Neural progenitor cell (in vitro differentiated cells): ENCODE measurements at regions not wholly inside any gene's neighbourhood (a gene's known extent, or its start where the extent isn't known, plus 50 kb on each side); places are given as distances from the start of the nearest gene placed in this dataset.
"Not testable (repeated sequence)": the region's sequence is repeated elsewhere in the genome, so short reads cannot be mapped to it uniquely, and the experiment has no call there.

Experiments
- DNase-seq: peaks from one replicate; pipeline ENCODE4 v3.0.0-alpha.2; 2016; ENCODE audit warnings: low spot score
- H2AFZ ChIP-seq: fragments of 200-600 bp; sonication (generic); replicated peaks from 2 replicates; pipeline ENCODE4 v1.6.1; 2016; ENCODE audit warnings: antibody characterized with exemption
- H3F3A ChIP-seq: fragments of 200-600 bp; sonication (generic); 2 replicates; pipeline ENCODE4 v1.6.1; 2016; ENCODE audit warnings: antibody characterized with exemption, low read depth
- H3K27ac ChIP-seq: fragments of 200-600 bp; sonication (generic); 2 replicates; pipeline ENCODE4 v1.5.1; 2016; ENCODE audit warnings: mild to moderate bottlenecking
- H3K27me3 ChIP-seq: fragments of 200-600 bp; sonication (generic); 2 replicates; pipeline ENCODE4 v1.6.1; 2016; ENCODE audit warnings: mild to moderate bottlenecking, moderate library complexity
- H3K36me3 ChIP-seq: fragments of 200-600 bp; sonication (generic); 2 replicates; pipeline ENCODE4 v1.5.1; 2016
- H3K4me1 ChIP-seq: fragments of 200-600 bp; sonication (generic); 2 replicates; pipeline ENCODE4 v1.6.1; 2016; ENCODE audit warnings: mixed run types
- H3K4me2 ChIP-seq: fragments of 200-600 bp; sonication (generic); 2 replicates; pipeline ENCODE4 v1.6.1; 2016
- H3K4me3 ChIP-seq: fragments of 200-600 bp; sonication (generic); 2 replicates; pipeline ENCODE4 v1.5.1; 2016
- H3K79me2 ChIP-seq: fragments of 200-600 bp; sonication (generic); 2 replicates; pipeline ENCODE4 v1.6.1; 2016; ENCODE audit warnings: low read depth
- H3K9ac ChIP-seq: fragments of 200-600 bp; sonication (generic); 2 replicates; pipeline ENCODE4 v1.6.1; 2016
- H3K9me3 ChIP-seq: fragments of 200-600 bp; sonication (generic); 2 replicates; pipeline ENCODE4 v1.5.1; 2016; ENCODE audit warnings: low read depth
- H4K20me1 ChIP-seq: fragments of 200-600 bp; sonication (generic); 2 replicates; pipeline ENCODE4 v1.6.1; 2016; ENCODE audit warnings: low read depth
- H3K27ac Mint-ChIP-seq: 3 replicates; pipeline ENCODE4 v1.8.0; 2021; ENCODE audit warnings: mixed read lengths
- H3K27me3 Mint-ChIP-seq: 2 replicates; pipeline ENCODE4 v1.8.0; 2022; ENCODE audit warnings: low read depth, mild to moderate bottlenecking, inconsistent platforms, moderate library complexity, mixed read lengths; ENCODE audit not compliant: insufficient read depth
- H3K36me3 Mint-ChIP-seq: 3 replicates; pipeline ENCODE4 v1.8.0; 2021; ENCODE audit warnings: mixed read lengths
- H3K4me1 Mint-ChIP-seq: 3 replicates; pipeline ENCODE4 v1.8.0; 2021; ENCODE audit warnings: mixed read lengths
- H3K4me3 Mint-ChIP-seq: 3 replicates; pipeline ENCODE4 v1.8.0; 2021; ENCODE audit warnings: mild to moderate bottlenecking, moderate library complexity, mixed read lengths
- H3K9me3 Mint-ChIP-seq: 3 replicates; pipeline ENCODE4 v1.8.0; 2020; ENCODE audit warnings: mixed read lengths
- CTCF ChIP-seq: fragments of 200-600 bp; sonication (generic); IDR thresholded peaks from 2 replicates; pipeline ENCODE4 v1.5.1; 2017; ENCODE audit warnings: antibody characterized with exemption, mild to moderate bottlenecking
- EZH2 ChIP-seq: fragments of 200-600 bp; sonication (generic); IDR thresholded peaks from 2 replicates; pipeline ENCODE4 v1.6.1; 2017; ENCODE audit warnings: antibody characterized with exemption, mild to moderate bottlenecking, moderate library complexity
- EZH2phosphoT487 ChIP-seq: fragments of 200-600 bp; sonication (generic); IDR thresholded peaks from 2 replicates; pipeline ENCODE4 v1.6.1; 2017; ENCODE audit warnings: antibody characterized with exemption

- Histone ChIP-seq H3K79me2 (no peaks in the 10 kb centered on the region), H3F3A (no peaks in the 10 kb centered on the region), H3K9ac (no peak overlapping the region), H4K20me1 (no peaks in the 10 kb centered on the region), H3K27me3 (no peaks in the 10 kb centered on the region), H3K4me1 (peaks cover 9% of the 10 kb centered on the region), H3K4me3 (no peak overlapping the region), H3K27ac (no peak overlapping the region), H3K4me2 (no peak overlapping the region), H3K9me3 (no peaks in the 10 kb centered on the region), H2AFZ (no peak overlapping the region), H3K36me3 (no peaks in the 10 kb centered on the region)
- Mint-ChIP-seq H3K36me3 (peaks cover 2% of the 10 kb centered on the region), H3K27ac (no peak overlapping the region), H3K4me1 (peaks cover 12% of the 10 kb centered on the region), H3K27me3 (no peaks in the 10 kb centered on the region), H3K9me3 (peaks cover 2% of the 10 kb centered on the region), H3K4me3 (no peak overlapping the region)
- TF ChIP-seq CTCF (no peak), EZH2 (no peak), EZH2phosphoT487 (no peak)
- DNase-seq = no peak
Measured at GRCh38 chr12:68537571-68537970, 73.1 kb upstream of the RAP1B start.

DNA sequence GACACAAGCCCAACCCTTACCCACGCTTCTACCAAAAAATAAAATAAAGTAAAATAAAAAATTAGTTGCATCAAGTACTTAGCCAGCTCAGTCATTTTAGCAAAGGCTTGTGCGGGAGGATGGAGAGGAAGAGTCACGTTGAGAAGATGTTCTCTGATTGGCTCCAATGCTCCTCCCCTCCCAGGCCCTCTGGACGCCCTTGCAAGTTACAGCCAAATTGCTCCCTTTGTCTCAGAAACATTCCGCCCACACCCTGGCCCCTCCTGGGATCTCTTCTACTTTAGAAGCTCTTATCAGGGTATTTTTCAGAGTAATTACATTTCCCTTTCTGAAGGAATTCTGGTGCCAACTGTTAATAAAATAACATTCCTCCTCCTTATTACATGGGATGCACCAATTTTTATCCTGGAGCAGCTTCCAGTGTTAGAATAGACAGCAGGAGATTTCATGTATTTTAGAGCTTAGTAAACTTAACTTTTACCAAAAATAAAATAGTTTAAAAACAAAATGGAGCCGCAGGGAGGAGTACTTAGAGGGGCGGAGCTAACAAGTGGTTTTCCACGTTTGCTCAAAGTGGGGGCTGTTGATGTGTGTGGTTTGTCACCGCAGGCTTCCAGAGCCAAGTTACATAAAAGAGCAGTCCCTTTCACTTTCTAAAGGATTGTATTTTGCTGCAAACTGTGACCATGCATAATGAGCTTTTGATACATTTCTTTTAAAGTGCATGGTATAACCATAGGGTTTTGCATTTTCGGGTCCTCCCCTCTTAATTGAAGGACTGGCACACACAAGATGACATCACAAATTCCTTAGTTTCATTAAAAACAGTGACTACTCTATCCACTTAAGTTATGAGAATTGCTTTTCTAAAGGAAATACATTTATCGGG, 71.7 kb upstream of the RAP1B start:
- no peak overlapping the region for H3K4me3 Mint-ChIP-seq
- peak; percentile 50 for DNase-seq
- Histone ChIP-seq H3K36me3 (no peaks in the 10 kb centered on the region), H3K4me1 (peaks cover 9% of the 10 kb centered on the region), H3F3A (no peaks in the 10 kb centered on the region), H2AFZ (peak overlapping the region; percentile 21), H3K4me3 (no peak overlapping the region), H3K9ac (no peak overlapping the region), H3K9me3 (no peaks in the 10 kb centered on the region), H3K27me3 (no peaks in the 10 kb centered on the region), H3K27ac (no peak overlapping the region), H3K4me2 (no peak overlapping the region), H3K79me2 (no peaks in the 10 kb centered on the region), H4K20me1 (no peaks in the 10 kb centered on the region)
- TF ChIP-seq EZH2phosphoT487 (no peak), EZH2 (no peak), CTCF (no peak)
- no peaks in the 10 kb centered on the region for H3K27me3 Mint-ChIP-seq
- peaks cover 12% of the 10 kb centered on the region for H3K4me1 Mint-ChIP-seq
- H3K9me3 Mint-ChIP-seq = peaks cover 2% of the 10 kb centered on the region
- H3K27ac Mint-ChIP-seq = no peak overlapping the region
- peaks cover 2% of the 10 kb centered on the region for H3K36me3 Mint-ChIP-seq

DNA sequence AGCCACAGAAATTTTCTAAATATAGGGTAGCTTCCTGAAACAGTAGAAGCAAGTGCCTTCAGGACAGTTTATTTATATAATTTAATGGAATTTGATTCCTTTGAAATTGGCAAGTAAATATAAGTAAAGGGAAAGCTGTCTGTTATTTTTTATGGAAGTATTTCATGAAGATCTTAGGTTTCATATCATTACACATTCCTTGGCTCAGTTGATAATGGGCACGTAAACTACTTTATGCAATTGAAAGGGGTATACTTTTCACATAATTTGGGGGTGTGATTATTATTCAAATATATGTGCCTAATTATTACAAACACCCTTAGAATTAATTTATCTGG, 71.1 kb upstream of the RAP1B start:
- H3K79me2 ChIP-seq = no peaks in the 10 kb centered on the region
- H3K27me3 ChIP-seq = no peaks in the 10 kb centered on the region
- Mint-ChIP-seq H3K27me3 (no peaks in the 10 kb centered on the region), H3K9me3 (peaks cover 2% of the 10 kb centered on the region), H3K27ac (no peak overlapping the region), H3K4me1 (peaks cover 12% of the 10 kb centered on the region), H3K36me3 (peaks cover 2% of the 10 kb centered on the region), H3K4me3 (no peak overlapping the region)
- H2AFZ ChIP-seq = no peak overlapping the region
- H3K9me3 ChIP-seq = no peaks in the 10 kb centered on the region
- no peak for TF ChIP-seq EZH2phosphoT487
- TF ChIP-seq EZH2 = no peak
- no peak for TF ChIP-seq CTCF
- no peaks in the 10 kb centered on the region for H3F3A ChIP-seq
- H3K36me3 ChIP-seq = no peaks in the 10 kb centered on the region
- no peaks in the 10 kb centered on the region for H4K20me1 ChIP-seq
- no peak for DNase-seq
- H3K4me3 ChIP-seq = no peak overlapping the region
- H3K4me2 ChIP-seq = no peak overlapping the region
- H3K27ac ChIP-seq = no peak overlapping the region
- no peak overlapping the region for H3K9ac ChIP-seq
- H3K4me1 ChIP-seq = peaks cover 9% of the 10 kb centered on the region

DNA sequence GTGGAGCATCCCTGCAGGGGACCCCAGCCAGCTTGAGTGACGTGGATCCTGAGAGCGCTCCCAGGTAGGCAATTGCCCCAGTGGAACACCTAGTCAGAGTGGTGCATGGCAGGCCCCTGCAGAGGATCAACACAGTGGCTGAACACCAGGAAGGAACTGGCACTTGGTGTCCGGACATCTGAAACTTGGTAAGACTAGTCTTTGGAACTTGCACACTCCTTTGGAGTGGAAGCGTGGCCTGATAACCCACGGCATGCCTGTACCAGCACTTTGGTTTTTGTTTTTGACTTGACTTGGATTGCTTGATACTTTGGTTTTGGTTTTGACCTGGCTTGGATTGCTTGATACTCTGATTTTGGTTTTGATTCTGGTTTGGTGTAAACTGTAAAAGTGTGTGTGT, 69.9 kb upstream of the RAP1B start:
- H3K4me1 Mint-ChIP-seq = peaks cover 12% of the 10 kb centered on the region

GRCh38 chr12:68547318-68547717, 63.4 kb upstream of the RAP1B start:
- H3K27ac ChIP-seq, H3K79me2 ChIP-seq, H3K9me3 ChIP-seq, H3K36me3 Mint-ChIP-seq, H3K4me3 ChIP-seq, H3K4me2 ChIP-seq, H3K27me3 ChIP-seq, H4K20me1 ChIP-seq, H3K4me1 ChIP-seq, H3K9ac ChIP-seq, H3K27me3 Mint-ChIP-seq, H3K36me3 ChIP-seq, H3K27ac Mint-ChIP-seq, H3F3A ChIP-seq, DNase-seq, H3K4me1 Mint-ChIP-seq, H3K4me3 Mint-ChIP-seq, H2AFZ ChIP-seq: not testable (repeated sequence)
- H3K9me3 Mint-ChIP-seq = peaks cover 18% of the 10 kb centered on the region

More for the DNA sequence above, 69.9 kb upstream of the RAP1B start:
- H2AFZ ChIP-seq, H3K27ac Mint-ChIP-seq, H3F3A ChIP-seq, H3K36me3 ChIP-seq, DNase-seq, H3K4me3 ChIP-seq, H3K27me3 Mint-ChIP-seq, H3K4me2 ChIP-seq, H4K20me1 ChIP-seq, H3K9me3 ChIP-seq, H3K27ac ChIP-seq, H3K27me3 ChIP-seq, H3K9me3 Mint-ChIP-seq, H3K9ac ChIP-seq, H3K79me2 ChIP-seq, H3K36me3 Mint-ChIP-seq, H3K4me1 ChIP-seq: not testable (repeated sequence)
- peak overlapping the region; percentile 65 for H3K4me3 Mint-ChIP-seq
